K562 (cell line): ENCODE measurements at regions not wholly inside any gene's neighbourhood (a gene's known extent, or its start where the extent isn't known, plus 50 kb on each side); places are given as distances from the start of the nearest gene placed in this dataset.

Experiments
- ATAC-seq: fragments of 200-7000 bp; cut with Tn5 transposase; 3 replicates; pipeline ENCODE4 v1.9.1; 2020; ENCODE audit warnings: moderate library complexity
- BruUV-seq: library from RNA; stranded (reverse); fragments of 400-500 nt; replicated peaks from 2 replicates; lab custom pipeline; 2021; lab: Mats Ljungman, UMichigan
- CTCF ChIA-PET: fragments of 300-600 bp; formaldehyde crosslinking; extraction: SDS; loops from one replicate; lab custom pipeline; 2021; ENCODE audit warnings: low intra/inter-chr PET ratio; lab: Yijun Ruan, JAX
- POLR2A ChIA-PET: fragments of 300-600, 350-650 bp; sonication (Branson Sonifier 250); formaldehyde crosslinking; extraction: SDS; loops from one replicate; lab custom pipeline; 2021; ENCODE audit warnings: antibody characterized with exemption, inconsistent platforms; lab: Yijun Ruan, JAX
- DNase-seq, 4 experiments: peaks; one replicate each; pipeline versions ENCODE4 v3.0.0 to v3.0.0-alpha.2; 2011 to 2018; ENCODE audit warnings: low spot score in 3 of 4, mixed read lengths in 3 of 4; ENCODE audit errors: extremely low read depth in 1 of 4
- FAIRE-seq: peaks from 2 replicates; lab custom pipeline; 2011; peaks lifted over from hg19 to GRCh38; lab: Jason Lieb, UNC
- H2AFZ ChIP-seq: 2 replicates; pipeline ENCODE4 v1.6.0; 2011; ENCODE audit warnings: low read depth, low read length, control low read depth, inconsistent platforms
- H3K27ac ChIP-seq: fragments of 200-600 bp; 3 replicates; pipeline ENCODE4 v1.8.0; 2011; ENCODE audit warnings: low read depth, mild to moderate bottlenecking, control low read depth, inconsistent platforms, low read length, moderate library complexity, mixed read lengths; ENCODE audit errors: extremely low read depth
- H3K27me3 ChIP-seq, 2 experiments: fragments of 300-600 bp in 1 of 2; 2 replicates in 1 of 2; 3 replicates in 1 of 2; pipeline versions ENCODE4 v1.6.0 to v1.8.0; 2011; ENCODE audit warnings: inconsistent platforms in 2 of 2, low read length in 2 of 2, mild to moderate bottlenecking in 1 of 2, mixed read lengths in 1 of 2, moderate library complexity in 1 of 2; ENCODE audit not compliant: control insufficient read depth in 2 of 2, insufficient read depth in 2 of 2
- H3K36me3 ChIP-seq: fragments of 300-600 bp; 3 replicates; pipeline ENCODE4 v1.8.0; 2011; ENCODE audit warnings: mild to moderate bottlenecking, low read length, inconsistent platforms; ENCODE audit not compliant: control insufficient read depth, insufficient read depth
- H3K4me1 ChIP-seq, 2 experiments: fragments of 200-600 bp in 1 of 2; replicated peaks in 1 of 2; 2 replicates in 1 of 2; 3 replicates in 1 of 2; pipeline versions ENCODE4 v1.5.1 to v1.8.0; 2011; ENCODE audit warnings: inconsistent platforms in 2 of 2, low read length in 2 of 2, mild to moderate bottlenecking in 1 of 2, mixed read lengths in 1 of 2, moderate library complexity in 1 of 2; ENCODE audit not compliant: control insufficient read depth in 2 of 2, insufficient read depth in 2 of 2
- H3K4me2 ChIP-seq: 2 replicates; pipeline ENCODE4 v1.6.1; 2011; ENCODE audit warnings: low read length, control low read depth, inconsistent platforms, mixed read lengths; ENCODE audit not compliant: insufficient read depth
- H3K4me3 ChIP-seq: fragments of 200-600 bp; sonication (generic), shearing (Covaris generic); 2 replicates; pipeline ENCODE4 v1.5.1; 2016; ENCODE audit warnings: control low read depth, inconsistent platforms
- H3K79me2 ChIP-seq: fragments of 200-600 bp; 3 replicates; pipeline ENCODE4 v1.8.0; 2011; ENCODE audit warnings: low read length, inconsistent platforms; ENCODE audit not compliant: control insufficient read depth, insufficient read depth
- H3K9ac ChIP-seq, 2 experiments: 2 replicates each; pipeline versions ENCODE4 v1.6.0 to v1.6.1; 2011; ENCODE audit warnings: low read depth in 2 of 2, low read length in 2 of 2, control low read depth in 1 of 2, inconsistent platforms in 1 of 2, mild to moderate bottlenecking in 1 of 2, mixed read lengths in 1 of 2; ENCODE audit not compliant: insufficient read depth in 1 of 2
- H3K9me1 ChIP-seq: one replicate; pipeline ENCODE4 v1.6.0; 2011; ENCODE audit warnings: inconsistent platforms, mild to moderate bottlenecking, low read length, moderate library complexity; ENCODE audit not compliant: control insufficient read depth, insufficient read depth
- H3K9me3 ChIP-seq: replicated peaks from 2 replicates; pipeline ENCODE4 v1.5.1; 2011; ENCODE audit warnings: low read depth, low read length, inconsistent platforms; ENCODE audit not compliant: control insufficient read depth, insufficient read depth
- H4K20me1 ChIP-seq: replicated peaks from 2 replicates; pipeline ENCODE4 v1.6.1; 2011; ENCODE audit warnings: low read length, inconsistent platforms, mixed read lengths; ENCODE audit not compliant: control insufficient read depth, insufficient read depth
- C11orf30 ChIP-seq: fragments of 450-650 bp; IDR thresholded peaks from 2 replicates; pipeline ENCODE4 v1.6.1; 2016; ENCODE audit warnings: low read depth, mild to moderate bottlenecking
- CREBBP ChIP-seq: IDR thresholded peaks from one replicate; pipeline ENCODE4 v1.6.1; 2012; ENCODE audit warnings: low read depth, mild to moderate bottlenecking, control low read depth, inconsistent platforms, low read length
- CTCFL ChIP-seq: IDR thresholded peaks from 2 replicates; pipeline ENCODE4 v1.6.1; 2011; ENCODE audit warnings: borderline replicate concordance, low read depth, mild to moderate bottlenecking, moderate library complexity, low read length; ENCODE audit not compliant: insufficient read depth, poor library complexity, severe bottlenecking
- HMG20B ChIP-seq: fragments of 250-450 bp; sonication (Bioruptor Pico); IDR thresholded peaks from 2 replicates; pipeline ENCODE4 v1.5.0; 2021; ENCODE audit warnings: mild to moderate bottlenecking
- RAD21 ChIP-seq, 2 experiments: fragments of 250-450 bp in 1 of 2; fragments of 450-650 bp in 1 of 2; sonication (Bioruptor Pico) in 1 of 2; formaldehyde crosslinking in 1 of 2; IDR thresholded peaks in 1 of 2; conservative IDR thresholded peaks in 1 of 2; 2 replicates each; pipeline versions ENCODE4 v1.4.0 to v1.8.0; 2020 to 2022; ENCODE audit warnings: mild to moderate bottlenecking in 2 of 2, moderate library complexity in 1 of 2
- RBM14 ChIP-seq: fragments of 200-400 bp; formaldehyde crosslinking; IDR thresholded peaks from 2 replicates; pipeline ENCODE4 v1.6.1; 2018; ENCODE audit warnings: low read depth, mild to moderate bottlenecking, low read length, moderate library complexity, borderline replicate concordance; ENCODE audit not compliant: insufficient read depth
- SMARCE1 ChIP-seq: fragments of 450-650 bp; IDR thresholded peaks from 2 replicates; pipeline ENCODE4 v1.7.1; 2016; ENCODE audit warnings: mild to moderate bottlenecking
- SP1 ChIP-seq: sonication (generic); formaldehyde crosslinking; IDR thresholded peaks from 2 replicates; pipeline ENCODE4 v1.8.1; 2022; ENCODE audit warnings: mild to moderate bottlenecking, missing genetic modification reagents
- STAT6 ChIP-seq: sonication (generic); formaldehyde crosslinking; IDR thresholded peaks from 2 replicates; pipeline ENCODE4 v1.8.1; 2023; ENCODE audit warnings: mild to moderate bottlenecking, missing genetic modification reagents
- THAP7 ChIP-seq: fragments of 250-450 bp; sonication (Bioruptor Pico); IDR thresholded peaks from 2 replicates; pipeline ENCODE4 v1.5.0; 2021
- ZBTB17 ChIP-seq: fragments of 450-650 bp; formaldehyde crosslinking; IDR thresholded peaks from 2 replicates; pipeline ENCODE4 v1.4.0; 2020; ENCODE audit warnings: mild to moderate bottlenecking
- ZNF316 ChIP-seq: fragments of 450-650 bp; IDR thresholded peaks from 2 replicates; pipeline ENCODE4 v1.6.1; 2016
- ZNF354B ChIP-seq: fragments of 250-450 bp; sonication (Bioruptor Pico); IDR thresholded peaks from 2 replicates; pipeline ENCODE4 v1.4.0; 2020
- ZNF41 ChIP-seq: fragments of 250-450 bp; sonication (Bioruptor Pico); conservative IDR thresholded peaks from 2 replicates; pipeline ENCODE4 v1.4.0; 2020; ENCODE audit warnings: mild to moderate bottlenecking
- WGBS: fragments of 100-300 bp; shearing (Covaris generic); methylation state at CpG from one replicate; pipeline ENCODE4 v1.1.6; 2016; ENCODE audit warnings: low coverage, mixed read lengths; ENCODE audit not compliant: insufficient coverage; ENCODE audit errors: missing lambda C conversion rate; 5-methylcytosine and 5-hydroxymethylcytosine counted together
- in situ Hi-C: fragments of 300-500 bp; cut with MboI; formaldehyde crosslinking; loops from 4 replicates; pipeline ENCODE4 v1.15.0; 2018; ENCODE audit warnings: inconsistent platforms, mixed read lengths
- intact Hi-C: fragments of 100-400 bp; cut with micrococcal nuclease; formaldehyde crosslinking; loops from 2 replicates; pipeline ENCODE4 v1.14.2; 2022
- TF ChIP-seq, protein P1 (sequence below): fragments of 450-650 bp; IDR thresholded peaks from 2 replicates; pipeline ENCODE4 v1.6.1; 2016; ENCODE audit warnings: missing biosample characterization, missing genetic modification characterization

- H3K4me1 ChIP-seq, result no peaks in the 10 kb centered on the region
- TF ChIP-seq ZNF316 (peak; percentile 89), THAP7 (no peak), CTCFL (peak; percentile 45), ZNF41 (CRISPR knock-in tag) (no peak), ZBTB17 (no peak), C11orf30 (peak; percentile 83), SMARCE1 (no peak), HMG20B (CRISPR knock-in tag) (no peak), SP1 (CRISPR knock-in tag) (no peak), CREBBP (no peak), ZNF354B (CRISPR knock-in tag) (no peak), RBM14 (no peak), STAT6 (CRISPR knock-in tag) (no peak), RAD21 (CRISPR knock-in tag; conservative IDR thresholded peaks at IDR 0.05 in 1 of 2, IDR thresholded peaks at IDR 0.05 in 1 of 2) (peak in 1 of 2 experiments; percentile 17; a peak in 1 of 4 replicates)
- TF ChIP-seq, protein P1, sequence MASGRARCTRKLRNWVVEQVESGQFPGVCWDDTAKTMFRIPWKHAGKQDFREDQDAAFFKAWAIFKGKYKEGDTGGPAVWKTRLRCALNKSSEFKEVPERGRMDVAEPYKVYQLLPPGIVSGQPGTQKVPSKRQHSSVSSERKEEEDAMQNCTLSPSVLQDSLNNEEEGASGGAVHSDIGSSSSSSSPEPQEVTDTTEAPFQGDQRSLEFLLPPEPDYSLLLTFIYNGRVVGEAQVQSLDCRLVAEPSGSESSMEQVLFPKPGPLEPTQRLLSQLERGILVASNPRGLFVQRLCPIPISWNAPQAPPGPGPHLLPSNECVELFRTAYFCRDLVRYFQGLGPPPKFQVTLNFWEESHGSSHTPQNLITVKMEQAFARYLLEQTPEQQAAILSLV (tag), result no peak
These were observed 62.8 kb upstream of the PRDM11 start for GRCh38 chr11:45083544-45084087.

More at GRCh38 chr11:45083544-45084087, 62.8 kb upstream of the PRDM11 start:
- no peaks in the 10 kb centered on the region for H3K9me1 ChIP-seq
- no peak overlapping the region for H3K4me2 ChIP-seq
- H4K20me1 ChIP-seq, result no peaks in the 10 kb centered on the region; the same call in 1 of the 2 replicates
- no peaks in the 10 kb centered on the region for H3K36me3 ChIP-seq
- H3K27me3 ChIP-seq, result peaks cover 2 to 12% of the 10 kb centered on the region in 2 experiments; a peak in 2 of 5 replicates
- 0% methylated on average over 3 of the region's 3 CpGs for WGBS
- intact Hi-C loops, result no loop called here
- in situ Hi-C loops, result no loop called here
- H3K79me2 ChIP-seq, result no peaks in the 10 kb centered on the region
- BruUV-seq, result no TSS peak
- FAIRE-seq (no peak), DNase-seq (peak; percentile 11 to 33 (median 29)), ATAC-seq (peak; percentile 72)
- H3K4me3 ChIP-seq, result no peak overlapping the region
- H3K9ac ChIP-seq, result no peak overlapping the region
- ChIA-PET CTCF (no interaction called here), POLR2A (interaction anchor here (0.6 kb wide), 1 partner anchor 45 kb away, joined by 3 read pairs; no protein-coding TSS in a partner anchor)
- H2AFZ ChIP-seq, result no peak overlapping the region
- H3K27ac ChIP-seq, result no peak overlapping the region
- H3K9me3 ChIP-seq, result no peaks in the 10 kb centered on the region
